IPS-NIHi7 (cell line): ENCODE measurements at regions not wholly inside any gene's neighbourhood (a gene's known extent, or its start where the extent isn't known, plus 50 kb on each side); places are given as distances from the start of the nearest gene placed in this dataset.

ENCODE experiments used
- DNase-seq: peaks from one replicate; pipeline ENCODE4 v3.0.0; 2012; ENCODE audit warnings: mixed read lengths; ENCODE audit errors: extremely low spot score

DNA sequence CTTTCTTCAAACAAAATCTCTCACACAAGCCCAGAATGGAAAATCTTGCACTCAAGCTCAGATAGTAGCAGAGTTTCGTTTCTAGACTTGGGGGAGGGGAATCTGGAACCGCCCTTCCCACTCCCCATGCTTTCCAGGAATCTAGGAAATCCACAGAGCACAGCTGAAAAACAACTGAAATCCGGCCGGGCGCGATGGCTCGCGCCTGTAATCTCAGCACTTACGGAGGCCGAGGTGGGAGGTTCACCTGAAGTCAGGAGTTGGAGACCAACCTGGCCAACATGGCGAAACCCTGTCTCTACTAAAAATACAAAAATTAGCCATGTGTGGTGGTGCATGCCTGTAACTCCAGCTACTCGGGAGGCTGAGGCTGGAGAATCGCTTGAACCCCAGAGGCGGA, 127.3 kb upstream of the SLC34A2 start:
- DNase-seq, result no peak

- no peak for DNase-seq
These were observed 124.4 kb upstream of the SLC34A2 start for GRCh38 chr4:25531272-25531671.

- DNase-seq, result no peak
These were observed 123.1 kb upstream of the SLC34A2 start for GRCh38 chr4:25532591-25532990.

- DNase-seq, result no peak
These were observed 122.4 kb upstream of the SLC34A2 start for GRCh38 chr4:25533256-25533655.

- peak; percentile 44 for DNase-seq
These were observed 120.4 kb upstream of the SLC34A2 start for GRCh38 chr4:25535278-25535677.

DNA sequence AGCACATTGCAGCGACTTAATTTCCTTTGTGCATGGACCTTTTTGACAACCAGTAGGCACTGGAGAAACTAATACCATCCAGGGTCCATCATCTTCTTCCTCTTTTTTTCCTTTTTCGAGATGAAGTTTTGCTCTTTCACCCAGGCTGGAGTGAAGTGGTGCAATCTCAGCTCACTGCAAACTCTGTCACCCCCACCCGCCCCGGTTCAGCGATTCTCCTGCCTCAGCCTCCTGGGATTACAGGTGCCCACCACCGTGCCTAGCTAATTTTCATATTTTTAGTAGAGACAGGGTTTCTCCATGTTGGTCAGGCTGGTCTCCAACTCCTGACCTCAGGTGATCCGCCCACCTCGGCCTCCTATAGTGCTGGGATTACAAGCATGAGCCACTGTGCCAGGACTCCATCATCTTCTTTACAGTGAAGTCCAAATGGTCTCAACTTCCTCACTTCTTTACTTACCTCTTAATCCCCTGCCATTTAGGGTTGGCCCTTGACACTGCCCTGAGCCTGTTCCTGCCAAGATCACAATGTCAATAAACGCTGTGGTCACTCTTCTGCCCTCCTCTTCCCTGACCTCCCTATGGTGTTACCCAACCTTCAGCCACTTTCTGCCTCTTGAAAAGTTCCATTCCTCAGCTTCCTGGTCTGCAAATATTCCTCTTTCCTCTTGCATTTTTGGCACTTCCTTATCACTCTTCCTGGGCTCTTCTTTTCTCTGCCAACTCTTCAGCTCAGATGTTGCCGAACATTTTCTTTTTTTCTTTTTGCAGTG, 119.8 kb upstream of the SLC34A2 start:
- DNase-seq, result no peak

DNA sequence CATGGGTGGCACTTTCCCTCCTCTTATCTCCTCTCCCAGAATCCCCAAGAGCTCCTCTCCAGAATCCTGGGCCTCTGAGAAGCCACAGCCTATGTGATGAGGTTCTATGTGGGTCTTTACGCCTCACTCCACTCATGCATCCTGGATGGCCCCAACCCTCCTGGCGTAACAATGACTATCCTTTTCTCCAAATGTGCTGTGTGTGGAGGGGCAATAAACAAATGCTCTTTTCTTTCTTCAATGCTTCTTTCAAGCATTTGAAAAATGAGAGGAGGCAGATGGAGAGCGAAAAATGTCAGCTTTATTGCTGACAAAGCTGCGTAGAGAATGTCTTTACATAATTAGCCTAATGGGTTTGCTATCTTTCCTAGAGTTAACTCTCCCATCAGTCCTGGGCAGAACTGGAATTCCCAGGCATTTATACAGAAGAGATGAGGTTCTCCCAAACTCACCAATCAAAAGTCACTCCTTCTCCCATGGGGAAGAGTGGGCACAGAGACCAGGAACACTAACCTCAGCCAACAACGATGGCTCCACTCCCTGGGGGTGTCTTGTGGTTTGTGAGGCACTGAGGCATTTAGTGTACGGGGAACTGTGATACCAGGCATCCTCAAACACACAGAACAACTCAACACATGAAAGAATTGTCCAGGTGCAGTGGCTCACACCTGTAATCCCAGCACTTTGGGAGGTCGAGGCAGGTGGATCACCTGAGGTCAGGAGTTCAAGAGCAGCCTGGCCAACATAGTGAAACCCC, 118.9 kb upstream of the SLC34A2 start:
- no peak for DNase-seq

GRCh38 chr4:25538430-25538829, 117.2 kb upstream of the SLC34A2 start:
- no peak for DNase-seq

DNA sequence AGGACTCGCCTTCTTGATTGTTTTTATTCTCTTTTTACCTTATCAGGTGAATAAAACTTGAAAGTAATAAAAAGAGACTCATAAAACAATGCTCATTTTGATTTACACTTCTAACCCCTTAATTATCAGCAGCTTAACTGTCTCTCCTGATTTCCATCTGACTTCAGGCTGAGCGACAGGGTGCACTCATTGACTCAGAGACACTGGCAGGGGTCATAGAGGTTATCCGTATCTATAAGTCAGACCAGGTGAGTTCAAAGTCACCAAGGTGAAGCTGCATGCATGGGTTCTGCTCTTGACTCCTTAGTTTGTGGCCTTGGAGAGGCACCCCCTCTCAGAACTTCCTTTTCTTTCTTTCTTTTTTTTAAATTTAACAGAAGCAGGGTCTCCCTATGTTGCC, 116.4 kb upstream of the SLC34A2 start:
- DNase-seq, result no peak

- no peak for DNase-seq
These were observed 114.9 kb upstream of the SLC34A2 start for GRCh38 chr4:25540734-25541133.

GRCh38 chr4:25547343-25547742, 108.3 kb upstream of the SLC34A2 start:
- no peak for DNase-seq

GRCh38 chr4:25549413-25549812, 106.2 kb upstream of the SLC34A2 start:
- no peak for DNase-seq

- DNase-seq, result no peak
These were observed 105.1 kb upstream of the SLC34A2 start for GRCh38 chr4:25550376-25551030.

GRCh38 chr4:25551605-25552004, 104.0 kb upstream of the SLC34A2 start:
- no peak for DNase-seq

GRCh38 chr4:25552580-25553271, 102.9 kb upstream of the SLC34A2 start:
- no peak for DNase-seq

- no peak for DNase-seq
These were observed 96.1 kb upstream of the SLC34A2 start for GRCh38 chr4:25559508-25559907.

DNA sequence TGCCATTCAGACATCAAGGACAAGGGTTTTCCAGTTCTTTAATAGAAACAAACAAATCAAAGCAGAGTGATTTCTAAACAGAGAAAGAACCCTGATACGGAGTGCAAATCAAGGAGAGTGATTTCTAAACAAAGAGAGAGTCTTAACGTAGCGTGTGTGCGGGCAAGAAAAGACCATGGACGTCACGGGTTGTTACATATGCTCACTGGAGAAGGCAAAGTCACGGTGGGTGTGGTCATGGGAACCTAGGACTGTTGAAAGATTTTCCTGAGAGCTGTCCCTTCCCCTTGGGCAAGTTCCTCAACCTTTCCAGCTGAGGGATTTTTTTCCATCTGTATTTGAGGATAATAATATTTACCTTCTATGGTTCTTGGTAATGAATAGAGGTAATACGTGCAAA, 95.0 kb upstream of the SLC34A2 start:
- no peak for DNase-seq

GRCh38 chr4:25563071-25563564, 92.5 kb upstream of the SLC34A2 start:
- no peak for DNase-seq

DNA sequence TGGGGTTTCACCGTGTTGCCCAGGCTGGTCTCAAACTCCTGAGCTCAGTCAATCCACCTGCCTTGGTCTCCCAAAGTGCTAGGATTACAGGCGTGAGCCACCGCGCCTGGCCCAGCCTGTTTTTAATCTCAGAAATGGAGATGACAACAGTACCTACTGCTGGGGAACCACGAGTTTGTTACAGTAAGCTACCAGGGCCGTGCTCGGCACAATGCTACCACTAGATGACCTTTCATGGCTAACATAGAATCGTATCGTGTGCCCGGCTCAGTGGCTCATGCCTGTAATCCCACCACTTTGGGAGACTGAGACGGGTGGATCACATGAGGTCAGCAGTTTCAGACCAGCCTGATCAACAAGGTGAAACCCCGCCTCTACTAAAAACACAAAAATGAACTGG, 90.8 kb upstream of the SLC34A2 start:
- DNase-seq, result no peak

- DNase-seq, result no peak
These were observed 88.4 kb upstream of the SLC34A2 start for GRCh38 chr4:25567253-25567652.

GRCh38 chr4:25569716-25570115, 85.9 kb upstream of the SLC34A2 start:
- no peak for DNase-seq

- DNase-seq, result no peak
These were observed 80.0 kb upstream of the SLC34A2 start for GRCh38 chr4:25575611-25576010.
